Parathyroid adenoma (tissue), 2 donors: ENCODE measurements at regions not wholly inside any gene's neighbourhood (a gene's known extent, or its start where the extent isn't known, plus 50 kb on each side); places are given as distances from the start of the nearest gene placed in this dataset.

Source experiments
- H2AFZ ChIP-seq: fragments of 300-600 bp; sonication (generic); one replicate; pipeline ENCODE4 v1.7.0; 2017; ENCODE audit warnings: antibody characterized with exemption, mild to moderate bottlenecking
- H3K27ac ChIP-seq: fragments of 300-600 bp; sonication (generic); one replicate; pipeline ENCODE4 v1.7.0; 2017
- H3K27me3 ChIP-seq: fragments of 300-600 bp; sonication (generic); one replicate; pipeline ENCODE4 v1.7.0; 2017; ENCODE audit warnings: low read length; ENCODE audit not compliant: control insufficient read depth, insufficient read depth
- H3K36me3 ChIP-seq: fragments of 300-600 bp; sonication (generic); one replicate; pipeline ENCODE4 v1.7.0; 2017; ENCODE audit warnings: low read length; ENCODE audit not compliant: control insufficient read depth, insufficient read depth
- H3K4me1 ChIP-seq: fragments of 300-600 bp; sonication (generic); one replicate; pipeline ENCODE4 v1.7.0; 2017; ENCODE audit warnings: control low read depth
- H3K4me2 ChIP-seq: fragments of 300-600 bp; sonication (generic); one replicate; pipeline ENCODE4 v1.7.0; 2017; ENCODE audit warnings: low read length
- H3K4me3 ChIP-seq: fragments of 300-600 bp; sonication (generic); one replicate; pipeline ENCODE4 v1.7.0; 2017; ENCODE audit warnings: low read depth, low read length
- H3K79me2 ChIP-seq: fragments of 300-600 bp; sonication (generic); one replicate; pipeline ENCODE4 v1.7.0; 2017; ENCODE audit warnings: control low read depth
- H3K9ac ChIP-seq: fragments of 300-600 bp; sonication (generic); one replicate; pipeline ENCODE4 v1.7.0; 2017; ENCODE audit warnings: mild to moderate bottlenecking
- H3K9me3 ChIP-seq: fragments of 300-600 bp; sonication (generic); one replicate; pipeline ENCODE4 v1.7.0; 2017; ENCODE audit warnings: low read length; ENCODE audit not compliant: control insufficient read depth
- TF ChIP-seq, protein P1 (sequence below): fragments of 300-600 bp; sonication (generic); IDR thresholded peaks from one replicate; pipeline ENCODE4 v1.7.0; 2017; ENCODE audit warnings: antibody characterized with exemption, mild to moderate bottlenecking
- donor health status: primary hyperparathyroidism.

DNA sequence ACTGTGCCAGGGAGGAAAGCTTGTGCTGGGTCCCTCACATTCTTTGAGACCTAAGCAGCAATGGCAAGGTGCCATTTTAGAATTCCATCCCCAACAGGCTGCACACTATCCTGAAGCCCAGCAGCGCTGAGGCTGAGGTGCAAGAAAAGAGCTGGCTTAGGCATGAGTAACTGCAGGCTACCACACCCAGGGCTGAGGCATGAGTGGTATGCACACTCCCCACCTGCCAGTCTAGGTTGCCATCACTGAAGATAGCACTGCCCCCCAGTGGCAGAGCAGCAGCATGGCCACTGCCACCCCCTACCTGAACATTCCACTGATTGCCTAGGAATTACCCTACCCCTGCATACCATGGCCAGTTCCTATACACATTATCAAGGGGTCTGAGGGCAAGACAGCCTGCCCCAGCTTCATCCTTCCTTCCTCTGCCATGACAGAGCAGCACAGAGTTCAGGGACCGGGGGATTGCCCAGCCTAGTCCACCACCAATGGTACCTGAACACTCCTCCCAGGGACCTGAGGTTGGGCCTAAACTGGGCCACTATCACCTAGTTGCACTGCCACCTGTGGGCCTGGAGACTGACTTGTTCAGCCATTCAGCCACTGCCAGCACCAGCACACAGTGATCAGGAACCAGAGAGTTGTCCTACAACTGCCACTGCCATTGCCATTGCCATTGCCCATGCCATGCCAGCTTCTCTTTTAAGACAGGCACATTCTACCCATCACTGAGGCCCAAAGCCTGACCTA is 129.8 kb downstream of the SATB1 start:
- H3K27me3 ChIP-seq: no peaks in the 10 kb centered on the region
- H3K79me2 ChIP-seq: no peaks in the 10 kb centered on the region
- H3K4me3 ChIP-seq: no peak overlapping the region
- H3K4me1 ChIP-seq: no peaks in the 10 kb centered on the region
- no peak overlapping the region for H3K4me2 ChIP-seq
- no peak overlapping the region for H3K27ac ChIP-seq
- TF ChIP-seq, protein P1, sequence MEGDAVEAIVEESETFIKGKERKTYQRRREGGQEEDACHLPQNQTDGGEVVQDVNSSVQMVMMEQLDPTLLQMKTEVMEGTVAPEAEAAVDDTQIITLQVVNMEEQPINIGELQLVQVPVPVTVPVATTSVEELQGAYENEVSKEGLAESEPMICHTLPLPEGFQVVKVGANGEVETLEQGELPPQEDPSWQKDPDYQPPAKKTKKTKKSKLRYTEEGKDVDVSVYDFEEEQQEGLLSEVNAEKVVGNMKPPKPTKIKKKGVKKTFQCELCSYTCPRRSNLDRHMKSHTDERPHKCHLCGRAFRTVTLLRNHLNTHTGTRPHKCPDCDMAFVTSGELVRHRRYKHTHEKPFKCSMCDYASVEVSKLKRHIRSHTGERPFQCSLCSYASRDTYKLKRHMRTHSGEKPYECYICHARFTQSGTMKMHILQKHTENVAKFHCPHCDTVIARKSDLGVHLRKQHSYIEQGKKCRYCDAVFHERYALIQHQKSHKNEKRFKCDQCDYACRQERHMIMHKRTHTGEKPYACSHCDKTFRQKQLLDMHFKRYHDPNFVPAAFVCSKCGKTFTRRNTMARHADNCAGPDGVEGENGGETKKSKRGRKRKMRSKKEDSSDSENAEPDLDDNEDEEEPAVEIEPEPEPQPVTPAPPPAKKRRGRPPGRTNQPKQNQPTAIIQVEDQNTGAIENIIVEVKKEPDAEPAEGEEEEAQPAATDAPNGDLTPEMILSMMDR: no peak
- H3K9ac ChIP-seq: no peak overlapping the region
- H2AFZ ChIP-seq: no peak overlapping the region
- no peaks in the 10 kb centered on the region for H3K9me3 ChIP-seq
- H3K36me3 ChIP-seq: no peaks in the 10 kb centered on the region

DNA sequence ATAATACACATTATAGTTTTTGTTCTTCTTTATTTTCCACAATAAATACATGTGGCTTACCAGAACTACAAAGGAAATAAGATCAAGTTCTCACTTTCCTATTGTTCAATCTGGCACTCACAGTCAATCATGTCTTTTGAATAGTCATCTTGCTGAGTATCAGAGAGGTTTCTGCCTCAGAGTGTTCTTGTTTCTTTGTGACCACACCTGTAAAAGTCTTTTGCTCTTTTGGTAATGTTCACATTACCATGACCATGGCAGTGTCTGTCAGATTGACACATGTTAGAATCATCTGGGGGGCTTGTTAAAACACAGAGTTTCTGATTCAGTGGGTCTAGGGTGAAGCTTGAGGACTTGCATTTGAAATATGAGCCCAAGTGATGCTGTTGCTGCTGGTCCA is 135.0 kb downstream of the SATB1 start:
- H3K79me2 ChIP-seq: no peaks in the 10 kb centered on the region
- no peak overlapping the region for H3K4me2 ChIP-seq
- H3K9ac ChIP-seq: no peak overlapping the region
- H2AFZ ChIP-seq: no peak overlapping the region
- no peak overlapping the region for H3K27ac ChIP-seq
- H3K4me3 ChIP-seq: no peak overlapping the region
- no peaks in the 10 kb centered on the region for H3K9me3 ChIP-seq
- no peaks in the 10 kb centered on the region for H3K36me3 ChIP-seq
- H3K27me3 ChIP-seq: no peaks in the 10 kb centered on the region
- TF ChIP-seq, protein P1: no peak
- no peaks in the 10 kb centered on the region for H3K4me1 ChIP-seq

DNA sequence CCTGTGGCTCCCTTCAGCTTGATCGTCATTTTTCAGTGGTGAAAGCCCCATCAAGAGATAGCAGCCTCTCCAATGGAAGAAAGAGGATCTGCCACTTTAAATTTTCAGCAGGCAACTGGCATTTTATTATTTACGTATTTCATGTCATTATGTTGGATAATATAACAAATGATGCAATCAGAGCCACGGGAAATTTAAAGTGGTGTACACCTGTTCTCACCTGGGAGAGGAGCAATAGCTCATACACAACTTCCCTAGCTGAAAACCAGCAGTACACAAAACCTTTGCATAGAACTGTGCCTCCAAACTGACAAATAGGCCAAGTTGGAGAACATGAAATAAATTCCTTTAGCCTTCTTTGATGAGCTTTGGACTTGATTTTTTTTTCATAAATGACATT is 136.9 kb downstream of the SATB1 start:
- H3K27ac ChIP-seq: no peak overlapping the region

DNA sequence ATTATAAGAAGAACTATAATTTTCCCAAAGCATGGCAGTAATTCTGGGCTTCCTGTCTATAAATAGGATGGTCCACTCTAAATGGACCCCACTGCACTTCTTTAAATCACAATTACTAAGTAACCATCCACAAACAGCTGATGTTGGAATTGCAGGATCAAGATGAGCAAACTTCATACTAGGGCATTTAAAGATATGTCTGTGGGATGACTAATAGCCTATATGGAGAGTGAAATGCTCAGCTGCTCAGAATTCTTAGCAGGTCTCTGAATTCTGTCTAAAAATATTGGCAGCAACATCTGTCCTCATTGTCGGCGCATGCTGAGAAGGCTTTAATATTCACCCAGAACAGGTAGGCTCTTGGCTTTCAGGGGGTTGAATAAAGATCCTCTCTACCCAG is 140.4 kb downstream of the SATB1 start:
- H3K79me2 ChIP-seq: no peaks in the 10 kb centered on the region
- no peak overlapping the region for H3K27ac ChIP-seq
- TF ChIP-seq, protein P1: no peak

More for the DNA sequence above, 136.9 kb downstream of the SATB1 start:
- H3K9ac ChIP-seq: no peak overlapping the region
- no peak overlapping the region for H3K4me3 ChIP-seq
- no peak overlapping the region for H3K4me2 ChIP-seq
- H3K36me3 ChIP-seq: no peaks in the 10 kb centered on the region
- H3K4me1 ChIP-seq: no peaks in the 10 kb centered on the region
- TF ChIP-seq, protein P1: no peak
- H2AFZ ChIP-seq: no peak overlapping the region
- no peaks in the 10 kb centered on the region for H3K79me2 ChIP-seq
- H3K27me3 ChIP-seq: no peaks in the 10 kb centered on the region
- H3K9me3 ChIP-seq: no peaks in the 10 kb centered on the region

DNA sequence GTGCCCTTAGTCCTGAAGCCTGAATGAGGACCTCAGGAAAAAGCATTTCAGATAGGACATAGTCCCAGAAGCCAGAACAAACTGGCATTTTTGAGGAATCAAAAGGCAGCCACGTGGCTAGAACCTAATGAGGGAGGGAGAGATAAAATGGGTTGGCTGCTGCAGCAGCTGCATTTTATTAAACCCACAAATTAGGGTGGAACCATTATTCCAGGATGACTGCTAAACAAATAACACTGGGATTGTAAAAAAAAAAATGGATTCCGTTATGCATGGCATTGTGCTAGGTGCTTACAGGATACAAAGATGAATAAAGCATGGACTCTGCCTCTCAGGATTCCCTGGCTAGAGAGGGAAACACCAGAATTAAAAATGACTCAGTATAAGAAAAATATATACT is 141.5 kb downstream of the SATB1 start:
- H3K79me2 ChIP-seq: no peaks in the 10 kb centered on the region
- TF ChIP-seq, protein P1: no peak
- H3K9me3 ChIP-seq: no peaks in the 10 kb centered on the region
- no peak overlapping the region for H2AFZ ChIP-seq
- H3K4me1 ChIP-seq: no peaks in the 10 kb centered on the region
- H3K36me3 ChIP-seq: no peaks in the 10 kb centered on the region
- no peak overlapping the region for H3K27ac ChIP-seq
- no peak overlapping the region for H3K4me3 ChIP-seq
- H3K9ac ChIP-seq: no peak overlapping the region
- no peaks in the 10 kb centered on the region for H3K27me3 ChIP-seq
- no peak overlapping the region for H3K4me2 ChIP-seq

More for the DNA sequence above, 140.4 kb downstream of the SATB1 start:
- H3K9me3 ChIP-seq: no peaks in the 10 kb centered on the region
- no peak overlapping the region for H3K9ac ChIP-seq
- H3K27me3 ChIP-seq: no peaks in the 10 kb centered on the region
- H3K4me3 ChIP-seq: no peak overlapping the region
- no peak overlapping the region for H2AFZ ChIP-seq
- H3K4me1 ChIP-seq: no peaks in the 10 kb centered on the region
- no peak overlapping the region for H3K4me2 ChIP-seq
- no peaks in the 10 kb centered on the region for H3K36me3 ChIP-seq
